A549 (cell line): ENCODE measurements at regions not wholly inside any gene's neighbourhood (a gene's known extent, or its start where the extent isn't known, plus 50 kb on each side); places are given as distances from the start of the nearest gene placed in this dataset.

Source experiments
- ATAC-seq, 2 experiments: fragments of 200-7000 bp in 1 of 2; fragments of >200 bp in 1 of 2; cut with Nextera tagmentation in 1 of 2; cut with Tn5 transposase in 1 of 2; 3 replicates each; pipeline versions ENCODE4 v1.8.0 to v1.9.1; 2018 to 2020; ENCODE audit warnings: mild to moderate bottlenecking in 1 of 2, moderate library complexity in 1 of 2
- CTCF ChIA-PET: fragments of 300-600 bp; sonication (Branson Sonifier 250); formaldehyde crosslinking; extraction: SDS; loops from one replicate; lab custom pipeline; 2021; ENCODE audit warnings: antibody characterized with exemption, inconsistent platforms; lab: Yijun Ruan, JAX
- POLR2A ChIA-PET: fragments of 350-600 bp; formaldehyde crosslinking; extraction: SDS; loops from one replicate; lab custom pipeline; 2021; ENCODE audit warnings: antibody characterized with exemption, inconsistent platforms; lab: Yijun Ruan, JAX
- DNase-seq, 2 experiments: peaks; one replicate each; pipeline versions ENCODE4 v3.0.0 to v3.0.0-alpha.2; 2011 to 2016; ENCODE audit warnings: low read depth in 1 of 2, low spot score in 1 of 2
- FAIRE-seq: peaks from 2 replicates; lab custom pipeline; 2011; peaks lifted over from hg19 to GRCh38; lab: Jason Lieb, UNC
- H3K27ac ChIP-seq, 2 experiments: fragments of >200 bp; sonication (Bioruptor Twin); formaldehyde crosslinking; 3 replicates each; pipeline ENCODE4 v1.5.1; 2016 to 2017
- H3K4me1 ChIP-seq: fragments of >200 bp; sonication (Bioruptor Twin); formaldehyde crosslinking; 3 replicates; pipeline ENCODE4 v1.6.1; 2016
- H3K4me2 ChIP-seq: fragments of >200 bp; sonication (Bioruptor Twin); formaldehyde crosslinking; 3 replicates; pipeline ENCODE4 v1.6.1; 2016
- H3K4me3 ChIP-seq: fragments of >200 bp; sonication (Bioruptor Twin); formaldehyde crosslinking; 3 replicates; pipeline ENCODE4 v1.5.1; 2016
- H3K9me3 ChIP-seq: fragments of >200 bp; sonication (Bioruptor Twin); formaldehyde crosslinking; 3 replicates; pipeline ENCODE4 v1.6.1; 2016
- ATOH8 ChIP-seq: fragments of 250-450 bp; sonication (Bioruptor Pico); IDR thresholded peaks from 2 replicates; pipeline ENCODE4 v1.5.0; 2020; ENCODE audit warnings: low read depth, mild to moderate bottlenecking, moderate library complexity
- BCL3 ChIP-seq: fragments of >200 bp; sonication (Bioruptor Twin); formaldehyde crosslinking; IDR thresholded peaks from 3 replicates; pipeline ENCODE4 v1.6.1; 2016
- CBX2 ChIP-seq: fragments of 200-600 bp; sonication (generic); IDR thresholded peaks from 2 replicates; pipeline ENCODE4 v1.6.1; 2016; ENCODE audit warnings: low read depth, mild to moderate bottlenecking, borderline replicate concordance
- CEBPB ChIP-seq, 2 experiments: fragments of >200 bp in 1 of 2; sonication (Bioruptor Twin) in 1 of 2; formaldehyde crosslinking in 1 of 2; IDR thresholded peaks; 2 replicates each; pipeline ENCODE4 v1.6.1; 2012 to 2016
- CHD4 ChIP-seq: fragments of 200-600 bp; sonication (generic); IDR thresholded peaks from 2 replicates; pipeline ENCODE4 v1.6.1; 2016; ENCODE audit warnings: antibody characterized with exemption, mild to moderate bottlenecking, borderline replicate concordance
- E2F6 ChIP-seq: IDR thresholded peaks from 2 replicates; pipeline ENCODE4 v1.6.1; 2012; ENCODE audit warnings: low read depth, borderline replicate concordance
- ELK1 ChIP-seq: fragments of 150-350 bp; IDR thresholded peaks from 2 replicates; pipeline ENCODE4 v1.6.1; 2014; ENCODE audit warnings: low read depth, mild to moderate bottlenecking, low read length
- FOSB ChIP-seq: fragments of 250-450 bp; sonication (Bioruptor Pico); IDR thresholded peaks from 2 replicates; pipeline ENCODE4 v1.5.0; 2020; ENCODE audit warnings: mild to moderate bottlenecking, moderate library complexity
- FOSL2 ChIP-seq, 2 experiments: fragments of 450-650 bp in 1 of 2; fragments of >200 bp in 1 of 2; sonication (Bioruptor Twin) in 1 of 2; formaldehyde crosslinking; IDR thresholded peaks; 2 replicates each; pipeline versions ENCODE4 v1.5.0 to v1.6.1; 2016 to 2020; ENCODE audit warnings: mild to moderate bottlenecking in 1 of 2, moderate library complexity in 1 of 2
- FOXS1 ChIP-seq: fragments of 250-450 bp; sonication (Bioruptor Pico); IDR thresholded peaks from 2 replicates; pipeline ENCODE4 v1.5.0; 2020; ENCODE audit warnings: mild to moderate bottlenecking, moderate library complexity
- HOXB5 ChIP-seq: fragments of 250-450 bp; sonication (Bioruptor Pico); IDR thresholded peaks from 2 replicates; pipeline ENCODE4 v1.5.0; 2020; ENCODE audit warnings: mild to moderate bottlenecking, moderate library complexity
- KDM5A ChIP-seq: fragments of 200-600 bp; sonication (generic); IDR thresholded peaks from 2 replicates; pipeline ENCODE4 v1.6.1; 2016; ENCODE audit warnings: antibody characterized with exemption, mild to moderate bottlenecking
- MAFK ChIP-seq: fragments of 450-650 bp; IDR thresholded peaks from 2 replicates; pipeline ENCODE4 v1.6.1; 2014; ENCODE audit not compliant: partially characterized antibody
- NPAS2 ChIP-seq: fragments of 250-450 bp; sonication (Bioruptor Pico); IDR thresholded peaks from 2 replicates; pipeline ENCODE4 v1.8.0; 2022; ENCODE audit warnings: mild to moderate bottlenecking, moderate library complexity, borderline replicate concordance
- NR3C1 ChIP-seq: fragments of >200 bp; sonication (Bioruptor Twin); formaldehyde crosslinking; IDR thresholded peaks from 3 replicates; pipeline ENCODE4 v1.6.1; 2017
- RAD21 ChIP-seq, 2 experiments: fragments of >200 bp in 1 of 2; sonication (Bioruptor Twin) in 1 of 2; formaldehyde crosslinking in 1 of 2; IDR thresholded peaks in 1 of 2; conservative IDR thresholded peaks in 1 of 2; 2 replicates in 1 of 2; 3 replicates in 1 of 2; pipeline ENCODE4 v1.6.1; 2012 to 2018; ENCODE audit warnings: inconsistent platforms in 1 of 2
- RARB ChIP-seq: fragments of 250-450 bp; sonication (Bioruptor Pico); IDR thresholded peaks from 2 replicates; pipeline ENCODE4 v1.8.0; 2021; ENCODE audit warnings: mild to moderate bottlenecking, moderate library complexity
- RCOR1 ChIP-seq: fragments of 150-350 bp; IDR thresholded peaks from 2 replicates; pipeline ENCODE4 v1.6.1; 2014; ENCODE audit warnings: antibody characterized with exemption, low read length, low read depth
- RFX5 ChIP-seq: fragments of 450-650 bp; IDR thresholded peaks from 2 replicates; pipeline ENCODE4 v1.7.1; 2014; ENCODE audit warnings: antibody characterized with exemption, mild to moderate bottlenecking, moderate library complexity
- RNF2 ChIP-seq: fragments of 200-600 bp; sonication (generic); IDR thresholded peaks from 2 replicates; pipeline ENCODE4 v1.6.1; 2016; ENCODE audit warnings: low read depth, mild to moderate bottlenecking, antibody characterized with exemption, moderate library complexity, borderline replicate concordance
- SMC3 ChIP-seq: fragments of >200 bp; sonication (Bioruptor Twin); formaldehyde crosslinking; IDR thresholded peaks from 3 replicates; pipeline ENCODE4 v1.6.1; 2018; ENCODE audit warnings: inconsistent platforms
- SREBF2 ChIP-seq: fragments of 450-650 bp; IDR thresholded peaks from 2 replicates; pipeline ENCODE4 v1.6.1; 2014; ENCODE audit warnings: mild to moderate bottlenecking, moderate library complexity
- ZC3H11A ChIP-seq: fragments of 450-650 bp; IDR thresholded peaks from 2 replicates; pipeline ENCODE4 v1.6.1; 2014; ENCODE audit warnings: antibody characterized with exemption, mild to moderate bottlenecking
- ZFP36 ChIP-seq: fragments of 450-650 bp; IDR thresholded peaks from 2 replicates; pipeline ENCODE4 v1.6.1; 2014; ENCODE audit warnings: borderline replicate concordance; ENCODE audit not compliant: partially characterized antibody
- WGBS: methylation state at CpG from one replicate; pipeline ENCODE4 v1.1.6; 2017; ENCODE audit errors: missing lambda C conversion rate; 5-methylcytosine and 5-hydroxymethylcytosine counted together

- TF ChIP-seq RNF2 = no peak
- TF ChIP-seq ELK1 = no peak
Observed at GRCh38 chr13:33973194-33973593, 155.2 kb downstream of the RFC3 start (continued).

GRCh38 chr13:33976965-33977364 lies 159.0 kb downstream of the RFC3 start:
- no peak for ATAC-seq

GRCh38 chr13:33978653-33979052 lies 160.7 kb downstream of the RFC3 start:
- WGBS = 35% methylated on average over 3 of the region's 3 CpGs
- Histone ChIP-seq H3K4me2 (no peak overlapping the region), H3K4me3 (no peak overlapping the region), H3K9me3 (no peaks in the 10 kb centered on the region), H3K27ac (no peak overlapping the region), H3K4me1 (peaks cover 7% of the 10 kb centered on the region)
- TF ChIP-seq HOXB5 (CRISPR knock-in tag) (no peak), CHD4 (no peak), FOSL2 (IDR thresholded peaks at IDR 0.05) (no peak), FOSL2 (CRISPR knock-in tag; IDR thresholded peaks at IDR 0.05) (no peak), NR3C1 (no peak), FOSB (CRISPR knock-in tag) (no peak), RCOR1 (no peak), RAD21 (conservative IDR thresholded peaks at IDR 0.05 in 1 of 2, IDR thresholded peaks at IDR 0.05 in 1 of 2) (no peak), KDM5A (no peak), CBX2 (no peak), BCL3 (no peak), RFX5 (no peak), ZFP36 (no peak), RARB (CRISPR knock-in tag) (no peak), SREBF2 (no peak)
- ATAC-seq (no peak), FAIRE-seq (no peak), DNase-seq (no peak)
- POLR2A ChIA-PET = no interaction called here
- CTCF ChIA-PET = no interaction called here

More at GRCh38 chr13:33976965-33977364, 159.0 kb downstream of the RFC3 start:
- POLR2A ChIA-PET = no interaction called here
- Histone ChIP-seq H3K4me1 (peaks cover 7% of the 10 kb centered on the region), H3K9me3 (no peaks in the 10 kb centered on the region), H3K27ac (no peak overlapping the region), H3K4me3 (no peak overlapping the region), H3K4me2 (no peak overlapping the region)
- 45% methylated on average over 4 of the region's 4 CpGs for WGBS
- CTCF ChIA-PET = no interaction called here
- no peak for TF ChIP-seq NR3C1
- TF ChIP-seq MAFK = peak; percentile 88
- TF ChIP-seq RNF2 = no peak
- DNase-seq = peak in 1 of 2 experiments; percentile 2
- no peak for FAIRE-seq

GRCh38 chr13:33992881-33993336 lies 175.0 kb downstream of the RFC3 start:
- CTCF ChIA-PET = no interaction called here
- POLR2A ChIA-PET = interaction anchor here (0.7 kb wide), 1 partner anchor 358 kb away, joined by 3 read pairs; no protein-coding TSS in a partner anchor

More at GRCh38 chr13:33992881-33993336, 175.0 kb downstream of the RFC3 start:
- H3K4me1 ChIP-seq = no peaks in the 10 kb centered on the region
- 52% methylated on average over 2 of the region's 2 CpGs for WGBS
- FAIRE-seq = no peak
- no peak overlapping the region for H3K4me2 ChIP-seq
- TF ChIP-seq ATOH8 (no peak), FOXS1 (CRISPR knock-in tag) (no peak), CEBPB (IDR thresholded peaks at IDR 0.05) (no peak), RFX5 (no peak), NPAS2 (CRISPR knock-in tag) (no peak), ELK1 (no peak), ZC3H11A (no peak), SREBF2 (no peak), KDM5A (no peak), SMC3 (no peak), E2F6 (no peak)
- no peak overlapping the region for H3K4me3 ChIP-seq
- no peaks in the 10 kb centered on the region for H3K9me3 ChIP-seq
- H3K27ac ChIP-seq = no peak overlapping the region
- no peak for DNase-seq
- no peak for ATAC-seq
